WTC11 (cell line): ENCODE measurements at regions not wholly inside any gene's neighbourhood (a gene's known extent, or its start where the extent isn't known, plus 50 kb on each side); places are given as distances from the start of the nearest gene placed in this dataset.

Source experiments
- ATAC-seq: fragments of 200-7000 bp; cut with Tn5 transposase; 2 replicates; pipeline ENCODE4 v1.10.0; 2021; ENCODE audit warnings: mild to moderate bottlenecking, moderate library complexity
- CTCF ChIA-PET: fragments of 300-600 bp; sonication (Branson Sonifier 250); formaldehyde crosslinking; loops from one replicate; lab custom pipeline; 2021; ENCODE audit warnings: antibody characterized with exemption; lab: Charles Lee
- POLR2A ChIA-PET: fragments of 350-600 bp; sonication (Branson Sonifier 250); formaldehyde crosslinking; loops from one replicate; lab custom pipeline; 2021; ENCODE audit warnings: antibody characterized with exemption; lab: Charles Lee
- DNase-seq: peaks from one replicate; pipeline ENCODE4 v3.0.0; 2021; ENCODE audit warnings: low spot score
- H3K27ac Mint-ChIP-seq: 2 replicates; pipeline ENCODE4 v1.8.0; 2021; ENCODE audit warnings: mixed read lengths
- H3K27me3 Mint-ChIP-seq: 2 replicates; pipeline ENCODE4 v1.8.0; 2021; ENCODE audit warnings: low read depth, mild to moderate bottlenecking, moderate library complexity, mixed read lengths
- H3K36me3 Mint-ChIP-seq: 2 replicates; pipeline ENCODE4 v1.8.0; 2021; ENCODE audit warnings: mixed read lengths
- H3K4me1 Mint-ChIP-seq: 2 replicates; pipeline ENCODE4 v1.8.0; 2022; ENCODE audit warnings: mixed read lengths
- H3K4me3 Mint-ChIP-seq: 2 replicates; pipeline ENCODE4 v1.8.0; 2021; ENCODE audit warnings: mild to moderate bottlenecking, moderate library complexity, mixed read lengths
- H3K9me3 Mint-ChIP-seq: 2 replicates; pipeline ENCODE4 v1.8.0; 2021; ENCODE audit warnings: mixed read lengths
- CREM ChIP-seq: sonication (generic); formaldehyde crosslinking; IDR thresholded peaks from 2 replicates; pipeline ENCODE4 v1.8.1; 2022; ENCODE audit warnings: mild to moderate bottlenecking, missing genetic modification reagents, moderate library complexity
- ERG ChIP-seq: fragments of 250-450 bp; sonication (Bioruptor Pico); IDR thresholded peaks from 2 replicates; pipeline ENCODE4 v1.8.0; 2021; ENCODE audit warnings: mild to moderate bottlenecking
- ETV6 ChIP-seq: sonication (generic); formaldehyde crosslinking; IDR thresholded peaks from 2 replicates; pipeline ENCODE4 v1.8.1; 2022; ENCODE audit warnings: mild to moderate bottlenecking, missing genetic modification reagents
- FOXJ3 ChIP-seq: sonication (generic); formaldehyde crosslinking; IDR thresholded peaks from 2 replicates; pipeline ENCODE4 v1.9.0; 2021; ENCODE audit warnings: missing genetic modification reagents, mild to moderate bottlenecking, borderline replicate concordance
- GABPB1 ChIP-seq: sonication (generic); formaldehyde crosslinking; IDR thresholded peaks from 2 replicates; pipeline ENCODE4 v1.8.1; 2023; ENCODE audit warnings: mild to moderate bottlenecking, missing genetic modification reagents
- HMGXB4 ChIP-seq: sonication (generic); formaldehyde crosslinking; IDR thresholded peaks from 2 replicates; pipeline ENCODE4 v1.8.1; 2023; ENCODE audit warnings: mild to moderate bottlenecking, moderate library complexity, missing genetic modification reagents
- IRF2 ChIP-seq: sonication (generic); formaldehyde crosslinking; IDR thresholded peaks from 2 replicates; pipeline ENCODE4 v1.8.0; 2022; ENCODE audit warnings: low read depth, missing genetic modification reagents, borderline replicate concordance
- MAX ChIP-seq: sonication (generic); formaldehyde crosslinking; IDR thresholded peaks from 2 replicates; pipeline ENCODE4 v1.8.0; 2022; ENCODE audit warnings: mild to moderate bottlenecking, missing genetic modification reagents
- NFATC4 ChIP-seq: fragments of 250-450 bp; sonication (Bioruptor Pico); IDR thresholded peaks from 2 replicates; pipeline ENCODE4 v1.9.0; 2021; ENCODE audit warnings: mild to moderate bottlenecking
- STAT6 ChIP-seq: sonication (generic); formaldehyde crosslinking; conservative IDR thresholded peaks from 2 replicates; pipeline ENCODE4 v1.8.1; 2023; ENCODE audit warnings: mild to moderate bottlenecking, low read depth, missing genetic modification reagents, moderate library complexity
- USF2 ChIP-seq: sonication (generic); formaldehyde crosslinking; IDR thresholded peaks from 2 replicates; pipeline ENCODE4 v1.8.1; 2023; ENCODE audit warnings: mild to moderate bottlenecking, missing genetic modification reagents, moderate library complexity
- ZNF138 ChIP-seq: sonication (generic); formaldehyde crosslinking; conservative IDR thresholded peaks from 2 replicates; pipeline ENCODE4 v1.8.1; 2022; ENCODE audit warnings: mild to moderate bottlenecking, moderate library complexity, missing genetic modification reagents
- ZNF219 ChIP-seq: sonication (generic); formaldehyde crosslinking; IDR thresholded peaks from 2 replicates; pipeline ENCODE4 v1.8.0; 2023; ENCODE audit warnings: missing genetic modification reagents, mild to moderate bottlenecking, borderline replicate concordance
- ZNF232 ChIP-seq: sonication (generic); formaldehyde crosslinking; IDR thresholded peaks from 2 replicates; pipeline ENCODE4 v1.8.0; 2022; ENCODE audit warnings: mild to moderate bottlenecking, missing genetic modification reagents
- ZNF263 ChIP-seq: sonication (generic); formaldehyde crosslinking; IDR thresholded peaks from 2 replicates; pipeline ENCODE4 v1.8.1; 2022; ENCODE audit warnings: low read depth, mild to moderate bottlenecking, moderate library complexity, missing genetic modification reagents
- ZNF317 ChIP-seq: sonication (generic); formaldehyde crosslinking; IDR thresholded peaks from 2 replicates; pipeline ENCODE4 v1.8.1; 2023; ENCODE audit warnings: low read depth, mild to moderate bottlenecking, moderate library complexity, missing genetic modification reagents, borderline replicate concordance
- ZNF532 ChIP-seq: fragments of 250-450 bp; sonication (Bioruptor Pico); IDR thresholded peaks from 2 replicates; pipeline ENCODE4 v1.9.0; 2021; ENCODE audit warnings: mild to moderate bottlenecking, borderline replicate concordance
- ZSCAN18 ChIP-seq: fragments of 250-450 bp; sonication (Bioruptor Pico); IDR thresholded peaks from 2 replicates; pipeline ENCODE4 v2.1.2; 2022; ENCODE audit warnings: mild to moderate bottlenecking, moderate library complexity
- TF ChIP-seq, protein P1 (sequence below): sonication (generic); formaldehyde crosslinking; IDR thresholded peaks from 2 replicates; pipeline ENCODE4 v1.8.1; 2022; ENCODE audit warnings: mild to moderate bottlenecking, missing genetic modification reagents, moderate library complexity, borderline replicate concordance

GRCh38 chr2:217366266-217366895 lies 506.5 kb upstream of the TNP1 start (continued):
- TF ChIP-seq ZNF219 (no peak), ERG (CRISPR knock-in tag) (no peak)

- H3K27ac Mint-ChIP-seq = no peak overlapping the region
- TF ChIP-seq ZNF317 = no peak
- TF ChIP-seq ZNF138 (CRISPR knock-in tag) = no peak
- TF ChIP-seq FOXJ3 (CRISPR knock-in tag) = no peak
- no peak for TF ChIP-seq USF2
- no peak for TF ChIP-seq IRF2 (CRISPR knock-in tag)
- TF ChIP-seq ETV6 (CRISPR knock-in tag) = no peak
- TF ChIP-seq HMGXB4 (CRISPR knock-in tag) = no peak
- no peak for TF ChIP-seq ZNF232 (CRISPR knock-in tag)
- no peak for TF ChIP-seq ZNF263
- TF ChIP-seq STAT6 = no peak
- TF ChIP-seq MAX = no peak
- no peak for TF ChIP-seq NFATC4
- TF ChIP-seq, all 79 proteins: peak for 0
- CTCF ChIA-PET = no interaction called here
- Mint-ChIP-seq H3K9me3 (no peaks in the 10 kb centered on the region), H3K36me3 (no peaks in the 10 kb centered on the region), H3K4me1 (no peaks in the 10 kb centered on the region), H3K27me3 (peaks cover 15% of the 10 kb centered on the region), H3K4me3 (no peak overlapping the region)
- POLR2A ChIA-PET = no interaction called here
- DNase-seq = no peak
- ATAC-seq = no peak
Observed at GRCh38 chr2:217365656-217366055, 505.8 kb upstream of the TNP1 start.

DNA sequence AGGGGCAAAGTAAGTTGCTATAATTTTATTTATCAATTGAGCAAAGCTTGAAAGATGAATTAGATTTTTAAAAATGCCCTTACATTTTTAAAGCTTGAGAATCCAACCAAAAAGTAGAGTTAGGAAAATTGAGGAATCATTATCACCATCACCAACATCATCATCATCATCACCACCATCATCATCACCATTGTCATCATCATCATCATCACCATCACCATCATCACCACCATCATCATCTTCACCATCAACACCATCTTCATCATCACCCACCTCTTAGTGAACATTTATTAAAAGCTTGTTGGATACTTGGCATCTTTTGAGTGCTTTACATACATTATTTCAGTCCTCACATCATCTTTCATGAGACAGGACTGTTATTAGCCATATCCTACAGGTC lies 504.4 kb upstream of the TNP1 start:
- H3K27me3 Mint-ChIP-seq = peaks cover 21% of the 10 kb centered on the region
- ATAC-seq (no peak), DNase-seq (no peak)
- H3K27ac Mint-ChIP-seq = no peak overlapping the region
- ChIA-PET CTCF (no interaction called here), POLR2A (no interaction called here)
- H3K9me3 Mint-ChIP-seq = no peaks in the 10 kb centered on the region
- H3K4me1 Mint-ChIP-seq = 0 out of 2 replicates have a peak, but pooled peaks cover 2% of the 10 kb centered on the region
- no peak overlapping the region for H3K4me3 Mint-ChIP-seq
- no peaks in the 10 kb centered on the region for H3K36me3 Mint-ChIP-seq
- TF ChIP-seq ZSCAN18 (CRISPR knock-in tag) (no peak), ZNF532 (no peak), ZNF232 (CRISPR knock-in tag) (no peak), CREM (CRISPR knock-in tag) (no peak), ZNF317 (no peak), GABPB1 (CRISPR knock-in tag) (no peak)
- TF ChIP-seq, protein P1, sequence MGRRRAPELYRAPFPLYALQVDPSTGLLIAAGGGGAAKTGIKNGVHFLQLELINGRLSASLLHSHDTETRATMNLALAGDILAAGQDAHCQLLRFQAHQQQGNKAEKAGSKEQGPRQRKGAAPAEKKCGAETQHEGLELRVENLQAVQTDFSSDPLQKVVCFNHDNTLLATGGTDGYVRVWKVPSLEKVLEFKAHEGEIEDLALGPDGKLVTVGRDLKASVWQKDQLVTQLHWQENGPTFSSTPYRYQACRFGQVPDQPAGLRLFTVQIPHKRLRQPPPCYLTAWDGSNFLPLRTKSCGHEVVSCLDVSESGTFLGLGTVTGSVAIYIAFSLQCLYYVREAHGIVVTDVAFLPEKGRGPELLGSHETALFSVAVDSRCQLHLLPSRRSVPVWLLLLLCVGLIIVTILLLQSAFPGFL (CRISPR knock-in tag) = no peak
